Hematopoietic multipotent progenitor cell treated with erythropoietin and hydrocortisone succinate and interleukin-3 and kit ligand, for 6 days (in vitro differentiated cells): ENCODE measurements at regions not wholly inside any gene's neighbourhood (a gene's known extent, or its start where the extent isn't known, plus 50 kb on each side); places are given as distances from the start of the nearest gene placed in this dataset.
"Not testable (repeated sequence)": the region's sequence is repeated elsewhere in the genome, so short reads cannot be mapped to it uniquely, and the experiment has no call there.

Source experiments
- DNase-seq: peaks from one replicate; pipeline ENCODE4 v3.0.0-alpha.2; 2015

DNA sequence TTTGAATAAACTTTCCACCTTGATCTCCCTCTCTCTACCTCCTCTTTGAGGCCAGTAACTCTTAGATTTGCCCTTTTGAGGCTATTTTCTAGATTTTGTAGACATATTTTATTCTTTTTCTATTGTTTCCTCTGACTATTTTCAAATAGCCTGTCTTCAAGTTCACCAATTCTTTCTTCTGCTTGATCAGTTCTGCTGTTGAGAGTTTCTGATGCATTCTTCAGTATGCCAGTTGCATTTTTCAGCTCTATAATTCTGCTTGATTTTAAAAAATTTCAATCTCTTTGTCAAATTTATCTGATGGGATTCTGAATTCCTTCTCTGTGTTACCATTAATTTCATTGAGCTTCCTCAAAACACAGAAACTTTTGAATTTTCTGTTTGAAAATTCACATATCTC, 257.5 kb downstream of the HAPSTR1 start:
- DNase-seq, result no peak

DNA sequence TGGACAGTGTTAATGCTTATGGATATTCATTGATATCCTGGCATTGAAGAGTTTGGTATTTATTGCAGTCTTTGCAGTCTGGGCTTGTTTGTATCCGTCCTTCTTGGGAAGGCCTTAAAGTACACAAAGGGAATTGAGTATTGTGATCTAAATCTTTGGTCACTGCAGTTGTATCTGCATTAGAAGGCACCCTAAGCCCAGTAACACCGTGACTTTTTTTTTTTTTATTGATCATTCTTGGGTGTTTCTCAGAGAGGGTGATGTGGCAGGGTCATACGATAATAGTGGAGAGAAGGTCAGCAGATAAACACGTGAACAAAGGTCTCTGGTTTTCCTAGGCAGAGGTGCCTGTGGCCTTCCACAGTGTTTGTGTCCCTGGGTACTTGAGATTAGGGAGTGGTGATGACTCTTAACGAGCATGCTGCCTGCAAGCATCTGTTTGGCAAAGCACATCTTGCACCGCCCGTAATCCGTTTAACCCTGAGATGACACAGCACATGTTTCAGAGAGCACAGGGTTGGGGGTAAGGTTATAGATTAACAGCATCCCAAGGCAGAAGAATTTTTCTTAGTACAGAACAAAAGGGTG, 258.0 kb downstream of the HAPSTR1 start:
- DNase-seq, result not testable (repeated sequence)

DNA sequence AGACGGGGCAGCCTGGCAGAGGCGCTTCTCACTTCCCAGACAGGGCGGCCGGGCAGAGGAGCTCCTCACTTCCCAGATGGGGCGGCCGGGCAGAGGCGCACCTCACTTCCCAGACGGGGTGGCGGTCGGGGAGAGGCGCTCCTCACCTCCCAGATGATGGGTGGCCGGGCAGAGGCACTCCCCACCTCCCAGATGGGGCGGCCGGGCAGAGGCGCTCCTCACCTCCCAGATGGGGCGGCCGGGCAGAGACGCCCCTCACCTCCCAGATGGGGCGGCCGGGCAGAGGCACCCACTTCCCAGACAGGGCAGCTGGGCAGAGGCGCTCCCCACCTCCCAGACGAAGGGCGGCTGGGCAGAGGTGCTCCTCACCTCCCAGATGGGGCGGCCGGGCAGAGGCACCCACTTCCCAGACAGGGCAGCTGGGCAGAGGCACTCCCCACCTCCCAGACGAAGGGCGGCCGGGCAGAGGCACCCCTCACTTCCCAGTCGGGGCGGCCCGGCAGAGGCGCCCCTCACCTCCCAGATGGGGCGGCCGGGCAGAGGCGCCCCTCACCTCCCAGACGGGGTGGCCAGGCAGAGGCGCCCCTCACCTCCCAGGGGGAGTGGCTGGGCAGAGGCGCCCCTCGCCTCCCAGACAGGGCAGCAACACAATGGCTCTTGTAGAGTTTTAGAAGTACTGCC, 258.8 kb downstream of the HAPSTR1 start:
- not testable (repeated sequence) for DNase-seq

DNA sequence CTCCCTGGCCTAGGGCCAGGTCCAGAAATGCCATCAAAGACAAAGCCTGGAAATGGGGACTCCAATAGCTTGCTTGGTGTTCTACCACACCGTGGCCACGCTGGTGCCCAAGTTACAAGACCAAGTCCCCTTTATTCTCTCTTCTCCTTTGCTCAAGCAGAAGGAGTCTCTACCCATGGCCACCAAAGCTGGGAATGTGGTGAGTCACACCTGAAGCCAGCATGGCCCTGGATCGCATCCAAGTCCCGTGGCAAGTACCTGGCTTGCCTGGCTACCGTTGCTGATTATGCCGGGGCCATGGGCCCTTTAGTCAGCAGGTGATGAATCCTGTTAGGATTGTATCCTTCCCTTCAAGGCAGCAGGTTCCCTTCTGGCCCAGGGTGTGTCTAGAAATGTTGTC, 260.0 kb downstream of the HAPSTR1 start:
- no peak for DNase-seq

DNA sequence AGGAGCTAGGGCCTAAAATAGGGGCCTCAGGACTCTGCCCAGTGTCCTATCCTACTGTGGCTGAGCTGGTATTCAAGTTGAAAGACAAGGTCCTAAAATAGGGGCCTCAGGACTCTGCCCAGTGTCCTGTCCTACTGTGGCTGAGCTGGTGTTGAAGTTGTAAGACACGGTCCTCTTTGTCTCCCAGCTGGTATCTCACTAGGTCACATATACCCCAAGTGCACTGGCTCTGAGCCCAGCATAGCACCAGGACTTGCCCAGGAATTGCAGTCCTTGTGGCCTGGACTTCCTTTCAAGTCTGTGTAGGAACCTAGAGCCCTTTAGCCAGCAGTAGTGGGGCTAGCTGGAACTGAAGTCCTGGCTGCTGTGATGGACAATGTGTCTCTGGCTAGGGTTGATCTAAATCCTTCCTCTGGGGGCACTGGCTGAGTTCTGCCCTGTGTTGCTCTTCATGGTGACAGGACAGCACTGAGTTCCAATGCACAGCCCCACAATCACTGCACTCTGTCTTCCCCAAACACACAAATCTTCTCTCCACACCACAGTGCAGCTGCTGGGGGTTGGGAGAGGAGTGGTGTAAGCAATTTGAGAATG, 260.5 kb downstream of the HAPSTR1 start:
- no peak for DNase-seq

DNA sequence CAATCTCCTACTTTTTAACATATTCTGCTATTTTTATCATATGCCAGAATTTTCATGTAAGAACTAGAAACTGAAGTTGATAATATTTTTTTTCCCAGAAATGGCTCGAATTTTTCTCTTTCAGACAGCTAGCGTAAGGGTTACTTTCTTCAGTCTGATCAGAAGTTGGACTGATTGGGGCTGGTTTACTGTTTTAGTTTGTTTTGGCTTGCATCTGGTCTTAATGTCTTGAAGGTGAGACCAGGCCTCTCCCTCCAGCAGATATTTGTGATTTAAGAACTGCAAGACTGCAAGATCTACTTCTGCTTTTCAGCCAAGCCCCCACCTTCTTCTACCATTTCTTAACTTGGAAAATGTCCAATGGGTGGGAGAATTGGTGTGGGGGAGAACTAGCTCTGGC, 266.4 kb downstream of the HAPSTR1 start:
- no peak for DNase-seq

DNA sequence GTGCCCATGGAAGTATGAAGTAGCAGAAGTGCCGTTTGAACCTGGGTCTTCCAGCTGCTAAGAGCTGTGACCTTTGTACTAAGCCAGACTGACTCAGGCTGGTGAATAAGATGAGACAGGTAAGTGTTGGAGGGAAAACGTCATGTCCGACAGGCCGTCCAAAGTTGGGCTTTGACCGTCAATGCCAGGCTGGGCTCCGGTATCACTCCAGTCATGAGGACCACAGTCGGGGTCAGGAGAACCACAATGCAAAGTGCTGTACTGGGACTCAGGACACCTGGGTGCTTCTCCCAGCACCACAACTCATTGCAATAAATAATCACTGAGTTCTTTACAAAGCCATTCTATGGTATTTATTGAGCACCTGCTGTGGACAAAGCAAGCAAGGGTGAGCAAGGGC, 268.6 kb downstream of the HAPSTR1 start:
- no peak for DNase-seq

DNA sequence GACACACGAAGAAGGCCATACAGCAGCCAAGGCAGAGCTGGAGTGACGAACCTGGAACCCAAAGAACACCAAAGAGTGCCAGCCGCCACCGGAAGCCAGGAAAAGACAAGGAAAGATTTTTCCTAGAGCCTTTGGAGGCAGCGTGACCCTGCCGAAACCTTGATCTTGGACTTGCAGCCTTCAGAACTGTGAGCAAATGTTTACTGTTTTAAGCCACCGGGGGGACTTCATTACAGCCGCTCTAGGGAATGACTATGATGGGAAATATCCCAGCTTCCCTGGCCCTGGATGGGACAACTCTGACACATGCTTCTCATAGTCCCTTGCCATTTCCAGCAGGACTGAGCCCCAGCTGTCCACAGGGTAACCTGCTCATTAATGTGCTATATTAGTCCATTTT, 270.6 kb downstream of the HAPSTR1 start:
- DNase-seq, result no peak

DNA sequence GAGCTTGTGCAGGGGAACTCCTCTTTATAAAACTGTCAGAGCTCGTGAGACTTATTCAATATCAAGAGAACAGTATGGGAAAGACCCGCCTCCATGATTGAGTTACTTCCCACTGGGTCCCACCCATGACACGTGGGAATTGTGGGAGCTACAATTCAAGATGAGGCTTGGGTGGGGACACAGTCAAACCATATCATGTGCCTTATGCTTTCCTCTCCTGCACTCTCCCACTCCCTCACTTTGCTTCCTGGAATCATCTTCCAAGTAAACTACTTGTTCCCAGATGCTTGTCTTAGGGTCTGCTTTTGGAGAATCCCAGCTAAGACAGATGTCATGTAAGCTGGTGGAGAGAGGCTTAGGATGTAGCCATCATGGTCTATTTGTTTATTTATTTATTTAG, 271.2 kb downstream of the HAPSTR1 start:
- DNase-seq, result no peak

DNA sequence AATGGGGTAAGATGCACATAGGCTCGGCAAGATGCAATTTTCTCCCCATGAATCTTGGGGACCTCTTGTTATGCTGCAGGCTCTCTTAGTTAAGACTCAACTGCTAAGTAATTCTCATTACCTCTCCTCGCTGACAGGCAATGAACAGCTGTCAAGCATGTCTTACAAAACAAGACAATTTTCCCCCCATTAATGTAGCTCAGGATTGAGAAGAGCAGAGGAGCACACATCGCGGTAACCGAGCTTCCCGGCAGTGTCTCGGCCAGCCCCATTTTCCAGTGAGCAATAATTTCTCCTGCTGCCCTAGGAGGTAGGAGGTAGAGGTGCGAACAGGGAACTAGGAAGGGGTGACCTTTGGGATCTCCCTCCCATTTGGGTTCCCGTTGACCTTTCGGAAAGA, 272.1 kb downstream of the HAPSTR1 start:
- DNase-seq, result no peak

DNA sequence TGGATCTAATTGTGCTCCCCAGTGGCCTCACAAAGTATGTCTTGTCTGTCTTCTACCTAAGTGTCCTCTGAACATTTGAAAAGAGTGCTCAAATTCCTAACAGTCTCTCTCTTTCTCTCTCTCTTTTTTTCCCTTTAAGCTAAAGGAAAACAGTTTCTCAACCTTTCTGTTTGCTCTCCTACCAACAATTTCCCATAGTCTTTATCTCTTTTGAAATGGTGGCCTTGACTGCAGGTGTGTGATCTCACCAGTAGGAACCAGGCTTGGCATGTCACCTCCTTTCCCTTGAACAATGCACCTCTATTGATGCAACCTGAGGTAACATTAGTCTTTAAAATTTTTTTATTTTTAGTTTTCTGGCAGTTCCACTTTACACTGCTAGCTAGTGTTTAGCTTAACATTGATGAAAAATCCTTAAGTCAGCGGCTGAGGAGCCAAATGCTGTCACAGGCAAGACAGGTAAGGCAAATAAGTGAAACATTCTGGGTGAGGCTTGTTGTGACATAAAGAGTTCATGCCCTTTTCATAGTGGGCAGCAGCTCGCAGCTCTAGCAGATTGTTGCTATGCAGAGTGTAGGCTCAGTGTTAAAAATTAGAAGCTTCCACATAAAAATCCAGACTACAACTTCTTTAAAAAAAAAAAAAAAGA, 273.4 kb downstream of the HAPSTR1 start:
- DNase-seq, result no peak

DNA sequence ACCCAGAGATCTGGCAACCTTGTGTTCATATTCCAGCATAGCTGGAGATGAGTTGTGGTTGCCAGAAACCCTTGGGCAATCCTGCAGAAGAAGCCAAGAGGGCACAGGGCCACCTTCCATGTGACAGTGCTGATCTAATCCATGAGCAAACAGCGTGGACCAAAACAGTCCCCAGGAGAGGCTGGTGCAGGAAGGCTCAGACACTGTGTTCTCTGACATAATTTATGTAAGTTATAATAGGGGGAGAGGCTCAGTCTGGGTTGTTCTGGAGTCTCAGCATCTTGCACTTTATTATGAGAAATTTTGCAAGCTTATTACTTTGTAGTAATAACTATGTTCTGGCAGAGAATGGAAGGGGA, 273.9 kb downstream of the HAPSTR1 start:
- no peak for DNase-seq

DNA sequence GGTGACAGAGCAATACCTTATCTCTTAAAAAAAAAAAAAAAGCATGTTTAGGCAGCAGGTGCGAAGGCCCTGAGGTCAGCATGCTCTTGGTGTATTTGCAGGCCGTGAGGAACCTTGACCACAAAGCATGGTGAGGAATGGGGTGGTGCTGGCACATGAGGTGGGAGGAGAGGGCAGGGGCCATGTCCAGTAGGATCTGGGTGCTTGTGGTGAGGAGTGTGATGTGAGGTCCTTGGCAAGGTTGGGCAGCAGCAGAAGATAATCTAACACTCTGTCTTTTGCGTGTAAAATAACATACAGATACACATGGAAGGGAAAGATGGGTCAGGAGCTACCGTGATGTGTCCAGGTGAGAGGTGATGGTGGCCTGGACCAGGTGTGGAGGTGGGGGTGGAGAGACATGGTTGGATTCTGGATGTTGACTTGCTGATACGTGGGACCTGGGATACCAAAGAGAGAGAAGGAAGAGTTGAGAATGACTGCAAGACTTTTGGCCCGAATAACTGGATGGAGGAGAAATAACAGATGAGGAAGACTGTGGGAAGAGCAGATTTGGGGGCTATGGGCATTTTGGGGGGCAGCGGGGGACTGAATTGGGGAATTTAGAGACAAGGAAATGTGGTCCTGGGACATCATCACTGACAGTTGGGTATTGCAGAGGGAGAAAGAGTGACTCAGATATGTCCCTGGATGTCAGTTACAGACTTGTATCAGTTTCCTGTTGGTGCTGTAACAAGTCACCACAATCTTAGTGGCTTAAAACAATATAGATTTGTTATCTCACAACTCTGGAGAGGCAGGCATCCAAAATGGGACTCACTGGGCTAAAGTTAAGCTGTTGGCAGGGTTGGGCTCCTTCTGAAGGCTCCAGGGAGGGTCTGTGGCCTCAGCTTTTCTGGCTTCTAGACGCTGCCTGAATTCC, 274.9 kb downstream of the HAPSTR1 start:
- no peak for DNase-seq

DNA sequence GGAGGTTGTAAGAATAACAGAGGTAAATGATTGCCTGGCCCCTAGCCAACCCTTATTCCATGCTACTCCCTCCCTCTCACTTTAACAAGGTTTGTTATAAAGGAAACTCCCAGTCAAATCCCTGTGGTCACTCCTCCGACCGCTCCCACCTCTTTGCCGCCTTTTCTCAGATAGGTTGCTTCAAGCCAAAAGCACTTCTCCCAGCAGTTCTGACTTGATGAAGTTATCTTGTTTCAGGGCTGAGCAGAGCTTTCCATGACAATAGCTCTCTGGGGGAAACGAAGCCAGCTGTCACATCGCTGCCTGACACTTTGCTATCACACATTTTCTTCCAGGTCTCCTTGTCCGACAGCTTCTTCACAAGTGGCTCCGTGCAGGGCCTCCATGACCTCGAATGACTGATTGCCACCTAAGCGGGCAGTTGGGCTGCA, 278.6 kb downstream of the HAPSTR1 start:
- no peak for DNase-seq

DNA sequence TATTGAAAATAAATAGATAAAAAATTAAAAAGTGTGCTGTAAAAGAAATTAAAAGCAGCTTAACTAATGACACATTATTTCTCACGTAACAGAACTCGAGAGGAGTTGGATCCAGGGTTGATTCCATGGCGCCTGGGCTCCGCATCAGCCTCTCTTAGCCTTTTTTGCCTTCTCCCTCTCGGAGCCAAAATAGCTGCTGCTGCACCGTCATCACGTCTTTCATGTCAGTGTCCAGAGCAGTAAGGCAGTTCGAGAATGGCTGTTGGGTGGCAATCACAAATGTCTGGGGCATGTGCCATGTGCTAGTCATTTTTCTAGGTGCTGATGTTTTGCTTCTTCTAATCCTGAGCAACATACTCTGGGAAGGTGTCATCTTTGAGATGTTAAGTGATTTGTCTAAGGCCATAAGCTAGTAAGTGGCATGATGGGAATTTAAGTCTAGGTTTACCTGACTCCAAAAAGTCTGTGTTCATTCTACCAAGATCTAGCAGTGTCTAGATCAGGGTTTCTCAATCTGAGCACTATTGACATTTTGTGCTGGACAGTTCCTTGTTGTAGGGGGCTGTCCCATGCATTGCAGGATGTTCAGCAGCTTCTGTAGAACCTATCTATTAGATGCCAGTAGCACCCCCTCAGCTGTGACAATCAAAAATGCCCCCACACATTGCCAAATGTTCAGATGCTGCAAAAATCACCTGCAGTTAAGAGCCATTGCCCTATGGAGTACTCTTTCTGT, 280.4 kb downstream of the HAPSTR1 start:
- no peak for DNase-seq

DNA sequence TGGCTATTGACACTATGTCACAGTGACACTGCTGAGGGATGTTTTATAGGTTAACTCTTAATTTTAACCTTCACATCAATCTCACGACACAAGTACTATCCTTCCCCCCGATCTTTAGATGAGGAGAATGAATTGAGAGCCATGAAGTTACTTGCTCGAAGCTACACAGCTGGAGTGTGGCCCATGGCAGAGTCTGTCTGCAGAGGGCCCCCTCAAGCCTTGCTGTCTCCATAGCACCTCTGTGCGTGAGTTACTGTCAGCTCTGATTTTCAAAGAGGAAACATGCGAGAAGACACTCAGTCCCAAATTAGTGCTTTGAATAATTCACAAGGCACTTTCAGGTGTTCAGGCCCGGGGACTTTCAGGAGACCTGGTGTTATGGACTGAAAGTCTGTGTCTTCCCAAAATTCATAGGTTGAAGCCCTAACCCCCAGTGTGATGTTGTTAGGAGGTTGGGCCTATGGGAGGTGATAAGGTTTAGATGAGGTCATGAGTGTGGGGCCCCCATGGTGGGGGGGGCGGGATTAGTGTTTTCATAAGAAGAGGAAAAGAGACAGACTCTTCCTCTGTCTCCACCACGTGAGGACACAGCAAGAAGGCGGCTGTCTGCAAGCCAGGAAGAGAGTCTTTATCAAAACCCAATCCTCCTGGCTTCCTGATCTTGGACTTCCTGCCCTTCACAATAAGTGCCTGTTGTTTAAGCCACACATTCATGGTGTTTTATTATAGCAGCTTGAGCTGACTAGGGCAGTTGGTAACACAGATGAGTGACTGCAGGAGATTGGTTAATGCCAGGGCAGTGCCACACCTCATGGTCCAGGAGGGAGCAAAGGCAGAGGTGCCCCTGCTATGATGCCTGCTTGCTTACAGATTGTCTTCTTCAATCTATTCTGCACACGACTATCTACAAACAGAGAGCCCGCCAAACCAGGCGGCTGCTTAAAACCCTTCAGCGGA, 281.8 kb downstream of the HAPSTR1 start:
- DNase-seq, result no peak

DNA sequence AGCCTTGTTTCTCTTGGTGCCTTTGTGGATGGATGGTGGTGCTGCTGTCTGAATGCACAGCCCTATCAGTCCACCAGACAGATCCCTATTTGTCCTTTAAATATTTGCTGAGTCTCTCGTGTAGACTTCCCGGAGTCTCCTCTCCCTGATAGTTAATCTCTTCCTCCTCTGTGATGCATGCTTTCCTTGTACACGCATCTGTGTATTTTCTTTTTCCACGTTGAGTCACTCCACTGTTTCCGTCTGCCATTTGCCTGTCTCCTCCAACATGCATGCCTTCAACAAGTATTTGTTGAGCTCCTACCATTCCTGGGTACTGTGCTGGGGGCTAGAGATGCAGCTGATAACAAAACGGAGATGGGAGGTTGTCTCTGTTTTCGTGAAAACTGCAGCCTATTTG, 282.6 kb downstream of the HAPSTR1 start:
- no peak for DNase-seq

DNA sequence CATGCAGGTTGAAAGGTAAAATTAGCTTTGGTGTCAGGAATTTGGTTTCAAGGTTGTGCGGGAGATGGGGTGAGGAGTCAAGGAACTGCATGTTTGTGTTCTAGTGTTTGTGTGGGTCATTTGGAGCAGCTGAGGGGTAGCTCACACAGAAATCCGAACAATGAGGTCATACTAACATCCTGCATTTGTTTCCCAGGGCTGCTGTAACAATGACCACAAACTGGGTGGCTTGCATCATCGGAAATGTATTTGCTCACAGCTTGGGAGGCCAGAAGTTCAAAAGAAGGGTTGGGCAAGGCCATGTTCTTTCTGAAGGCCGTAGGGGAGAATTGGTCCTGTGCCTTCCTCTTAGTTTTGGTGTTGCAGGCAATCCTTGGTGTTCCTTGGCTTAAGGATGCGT, 287.4 kb downstream of the HAPSTR1 start:
- no peak for DNase-seq

DNA sequence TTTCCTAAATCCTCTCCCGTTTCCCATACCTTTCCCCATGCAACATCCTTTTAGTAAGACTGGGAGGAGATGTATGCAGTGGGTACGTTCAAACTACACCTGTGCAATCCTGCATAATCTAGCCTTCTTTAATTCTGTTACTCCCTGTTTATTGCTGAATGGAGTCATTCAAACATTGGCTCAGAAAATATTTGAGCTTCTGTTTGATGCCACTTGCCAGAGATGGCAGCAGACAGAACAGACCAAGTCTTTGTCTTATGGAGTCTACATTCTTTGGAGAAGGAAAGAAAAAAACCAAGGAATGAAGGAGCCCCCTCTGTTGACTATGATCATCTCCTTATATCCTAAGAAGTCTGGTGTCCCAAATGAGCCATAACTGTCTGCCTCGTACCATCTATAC, 288.8 kb downstream of the HAPSTR1 start:
- DNase-seq, result no peak

DNA sequence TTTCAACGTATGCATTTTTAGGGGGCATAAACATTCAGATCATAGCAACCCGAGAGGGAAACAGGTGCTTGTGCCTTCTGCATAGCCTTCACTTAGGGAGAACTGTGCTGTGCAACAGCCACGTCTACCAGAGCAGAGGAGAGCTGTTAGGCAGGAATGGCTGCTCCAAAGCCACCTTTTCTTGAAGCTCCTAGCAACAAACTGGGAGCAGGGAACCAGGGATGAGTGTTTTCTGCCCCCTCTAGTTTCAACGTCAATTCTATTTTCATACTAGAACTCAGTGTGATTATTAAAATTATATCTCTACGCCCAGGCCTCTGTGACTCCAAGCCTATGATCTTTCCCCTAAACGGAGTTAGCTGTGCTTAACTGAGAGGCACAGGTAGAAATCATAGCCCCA, 290.0 kb downstream of the HAPSTR1 start:
- no peak for DNase-seq

DNA sequence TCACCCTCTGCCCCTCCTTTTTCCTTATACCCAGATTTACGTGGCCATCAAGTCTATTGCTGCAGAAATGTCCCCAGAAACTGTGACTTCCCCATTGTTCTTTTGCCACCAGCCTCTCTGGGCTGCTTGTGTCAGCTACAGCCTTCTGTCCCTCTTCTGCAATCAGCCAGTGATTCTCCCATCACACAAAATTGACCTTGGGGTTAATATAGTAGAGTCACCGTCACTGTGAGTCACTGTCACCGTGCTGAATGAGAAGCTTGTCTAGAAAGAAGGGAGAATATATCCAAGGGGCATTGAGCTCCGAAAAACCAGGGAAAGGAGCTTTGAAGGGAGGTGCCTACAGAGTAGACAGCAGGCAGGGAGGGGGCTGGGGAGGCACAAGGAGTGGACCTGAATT, 290.5 kb downstream of the HAPSTR1 start:
- DNase-seq, result no peak
